GM13977 (cell line): ENCODE measurements at regions not wholly inside any gene's neighbourhood (a gene's known extent, or its start where the extent isn't known, plus 50 kb on each side); places are given as distances from the start of the nearest gene placed in this dataset.

Experiments used
- DNase-seq: peaks from one replicate; pipeline ENCODE4 v3.0.0; 2012; ENCODE audit warnings: low spot score
- CTCF ChIP-seq: IDR thresholded peaks from 2 replicates; pipeline ENCODE4 v1.5.1; 2012; ENCODE audit warnings: mild to moderate bottlenecking, control low read depth; ENCODE audit not compliant: insufficient read depth; ENCODE audit errors: extremely low read depth, missing control alignments
- in situ Hi-C: fragments of 300-500 bp; cut with MboI; formaldehyde crosslinking; loops from one replicate; pipeline ENCODE4 v1.12.0; 2022; ENCODE audit warnings: low sequenced_read_pairs, low pct_unique_long_range_greater_than_20kb, mixed read lengths, inconsistent platforms; ENCODE audit not compliant: unreplicated experiment

GRCh38 chr2:234247453-234248180 lies 197.1 kb downstream of the SPP2 start:
- TF ChIP-seq CTCF = no peak
- in situ Hi-C loops = no loop called here

GRCh38 chr2:234245945-234246344 lies 195.4 kb downstream of the SPP2 start:
- in situ Hi-C loops = no loop called here
- TF ChIP-seq CTCF = no peak
- no peak for DNase-seq

More at GRCh38 chr2:234247453-234248180, 197.1 kb downstream of the SPP2 start:
- DNase-seq = no peak

DNA sequence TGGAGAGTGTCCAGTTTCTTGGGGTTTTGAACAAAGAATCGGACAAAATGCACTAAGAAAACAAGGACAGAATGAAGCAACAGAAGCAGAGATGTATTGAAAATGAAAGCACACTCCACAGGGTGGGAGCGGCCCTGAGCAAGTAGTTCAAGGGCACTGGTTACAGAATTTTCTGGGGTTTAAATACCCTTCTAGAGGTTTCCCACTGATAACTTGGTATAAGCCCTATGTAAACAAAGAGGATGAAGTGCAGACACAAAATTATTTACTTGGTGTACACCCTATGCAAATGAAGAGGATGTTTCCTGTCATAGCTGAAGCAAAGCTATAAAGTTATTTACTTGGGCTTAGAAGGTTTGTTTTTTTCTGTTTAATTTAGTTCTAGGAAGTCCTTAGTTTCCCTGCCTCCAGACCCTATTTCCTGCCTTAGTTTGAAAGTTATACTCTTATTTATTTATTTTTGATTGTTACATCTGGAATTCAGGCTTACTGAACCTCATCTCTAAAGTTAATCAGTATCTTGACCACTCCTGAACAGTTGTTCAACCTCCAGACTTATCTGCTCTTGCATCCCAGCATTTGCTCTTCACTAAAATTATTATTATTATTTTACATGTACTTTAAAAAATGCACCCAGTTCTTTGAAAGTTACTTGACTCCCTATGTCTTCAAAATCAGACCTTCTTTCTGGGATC lies 193.5 kb downstream of the SPP2 start:
- in situ Hi-C loops = no loop called here
- no peak for TF ChIP-seq CTCF
- no peak for DNase-seq

GRCh38 chr2:234242459-234242836 lies 191.9 kb downstream of the SPP2 start:
- no peak for TF ChIP-seq CTCF
- DNase-seq = no peak
- in situ Hi-C loops = no loop called here

GRCh38 chr2:234241656-234242458 lies 191.4 kb downstream of the SPP2 start:
- no peak for TF ChIP-seq CTCF
- in situ Hi-C loops = no loop called here
- DNase-seq = no peak

- TF ChIP-seq CTCF = no peak
- no peak for DNase-seq
- in situ Hi-C loops = no loop called here
These were observed 190.4 kb downstream of the SPP2 start for GRCh38 chr2:234240917-234241316.
